ENCODE measurements at regions not wholly inside any gene's neighbourhood (a gene's known extent, or its start where the extent isn't known, plus 50 kb on each side); places are given as distances from the start of the nearest gene placed in this dataset.

DNA sequence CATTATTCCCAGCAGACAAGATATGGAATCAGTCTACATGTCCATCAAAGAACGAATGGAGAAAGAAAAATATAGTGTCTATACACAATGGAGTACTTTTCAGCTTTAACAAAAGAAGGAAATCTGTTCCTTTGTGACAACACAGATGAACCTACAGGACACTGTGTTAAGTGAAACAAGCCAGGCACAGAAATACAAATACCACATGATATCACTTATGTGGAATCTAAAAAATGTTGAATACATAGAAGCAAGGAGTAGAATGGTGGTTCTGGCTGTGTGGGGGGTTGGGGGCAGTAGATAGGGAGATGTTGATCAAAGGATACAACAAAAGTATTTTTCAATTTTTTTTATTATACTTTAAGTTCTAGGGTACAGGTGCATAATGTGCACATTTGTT is 347.7 kb upstream of the MAP2 start:
- TF ChIP-seq, protein P1, sequence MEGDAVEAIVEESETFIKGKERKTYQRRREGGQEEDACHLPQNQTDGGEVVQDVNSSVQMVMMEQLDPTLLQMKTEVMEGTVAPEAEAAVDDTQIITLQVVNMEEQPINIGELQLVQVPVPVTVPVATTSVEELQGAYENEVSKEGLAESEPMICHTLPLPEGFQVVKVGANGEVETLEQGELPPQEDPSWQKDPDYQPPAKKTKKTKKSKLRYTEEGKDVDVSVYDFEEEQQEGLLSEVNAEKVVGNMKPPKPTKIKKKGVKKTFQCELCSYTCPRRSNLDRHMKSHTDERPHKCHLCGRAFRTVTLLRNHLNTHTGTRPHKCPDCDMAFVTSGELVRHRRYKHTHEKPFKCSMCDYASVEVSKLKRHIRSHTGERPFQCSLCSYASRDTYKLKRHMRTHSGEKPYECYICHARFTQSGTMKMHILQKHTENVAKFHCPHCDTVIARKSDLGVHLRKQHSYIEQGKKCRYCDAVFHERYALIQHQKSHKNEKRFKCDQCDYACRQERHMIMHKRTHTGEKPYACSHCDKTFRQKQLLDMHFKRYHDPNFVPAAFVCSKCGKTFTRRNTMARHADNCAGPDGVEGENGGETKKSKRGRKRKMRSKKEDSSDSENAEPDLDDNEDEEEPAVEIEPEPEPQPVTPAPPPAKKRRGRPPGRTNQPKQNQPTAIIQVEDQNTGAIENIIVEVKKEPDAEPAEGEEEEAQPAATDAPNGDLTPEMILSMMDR (IDR thresholded peaks at IDR 0.05; ENCODE audit: insufficient read depth, missing control alignments): no peak
- no peak for FAIRE-seq
- DNase-seq (ENCODE audit: insufficient read length, low spot score): no peak

DNA sequence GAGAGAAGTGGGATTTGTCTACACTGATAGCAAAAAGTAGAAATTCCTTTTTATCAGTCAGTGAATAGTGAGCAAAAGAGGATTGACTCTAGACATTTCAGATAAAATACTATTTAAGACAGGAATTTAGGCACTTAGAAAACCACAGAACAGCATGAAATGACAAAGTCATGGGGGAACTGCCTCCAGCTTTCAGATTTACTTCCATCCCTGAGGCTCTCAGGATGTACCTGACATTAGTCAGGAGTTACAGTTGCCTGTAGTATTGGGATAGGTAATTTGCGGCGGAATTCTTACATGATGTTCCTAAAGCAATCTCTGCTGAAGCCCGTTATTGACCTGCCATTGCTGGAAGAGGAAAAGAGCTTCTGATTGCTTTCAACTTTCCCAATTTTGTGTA is 337.1 kb upstream of the MAP2 start:
- TF ChIP-seq, protein P1 (IDR thresholded peaks at IDR 0.05; ENCODE audit: insufficient read depth, missing control alignments): no peak
- FAIRE-seq (no peak), DNase-seq (ENCODE audit: insufficient read length, low spot score) (no peak)

DNA sequence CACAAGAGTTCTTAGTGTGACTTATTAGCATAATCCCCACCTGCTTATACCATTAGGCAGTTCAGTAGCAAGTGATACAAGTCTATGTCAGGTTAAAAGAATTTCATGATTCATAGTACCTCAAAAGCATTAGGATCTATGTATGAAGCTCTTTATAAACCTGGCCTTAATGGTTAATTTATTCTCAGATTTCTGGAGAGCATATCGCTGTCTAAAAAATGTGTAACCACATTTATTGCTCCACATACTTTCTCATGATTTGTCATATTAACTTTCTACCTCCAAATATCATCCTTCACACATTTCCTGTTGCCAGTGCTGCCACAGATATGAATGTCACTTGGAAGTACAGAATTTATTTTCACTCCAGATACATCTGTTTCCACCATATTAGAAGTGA is 332.8 kb upstream of the MAP2 start:
- FAIRE-seq (no peak), DNase-seq (ENCODE audit: insufficient read length, low spot score) (no peak)
- TF ChIP-seq, protein P1 (IDR thresholded peaks at IDR 0.05; ENCODE audit: insufficient read depth, missing control alignments): no peak

DNA sequence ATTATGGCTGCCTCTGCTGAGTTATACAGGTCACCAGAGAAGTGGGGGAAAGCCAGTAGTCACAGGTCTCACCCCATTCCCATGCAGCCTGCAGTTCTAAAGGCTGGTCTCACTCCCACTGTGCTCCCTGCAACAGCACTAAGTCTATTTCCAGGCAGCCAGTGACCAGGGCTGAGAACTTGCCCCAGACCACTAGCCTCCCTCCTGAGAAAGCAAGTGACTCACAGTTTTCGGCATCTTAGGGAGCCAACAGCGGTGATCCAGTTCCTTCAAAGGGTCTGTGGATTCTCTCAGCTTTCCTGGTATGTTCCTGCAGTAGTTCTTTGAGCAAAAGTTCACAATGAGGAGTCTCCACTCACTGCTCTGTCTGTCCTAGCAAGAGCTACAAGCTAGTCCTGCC is 329.6 kb upstream of the MAP2 start:
- FAIRE-seq (no peak), DNase-seq (ENCODE audit: insufficient read length, low spot score) (no peak)
- TF ChIP-seq, protein P1 (IDR thresholded peaks at IDR 0.05; ENCODE audit: insufficient read depth, missing control alignments): no peak

DNA sequence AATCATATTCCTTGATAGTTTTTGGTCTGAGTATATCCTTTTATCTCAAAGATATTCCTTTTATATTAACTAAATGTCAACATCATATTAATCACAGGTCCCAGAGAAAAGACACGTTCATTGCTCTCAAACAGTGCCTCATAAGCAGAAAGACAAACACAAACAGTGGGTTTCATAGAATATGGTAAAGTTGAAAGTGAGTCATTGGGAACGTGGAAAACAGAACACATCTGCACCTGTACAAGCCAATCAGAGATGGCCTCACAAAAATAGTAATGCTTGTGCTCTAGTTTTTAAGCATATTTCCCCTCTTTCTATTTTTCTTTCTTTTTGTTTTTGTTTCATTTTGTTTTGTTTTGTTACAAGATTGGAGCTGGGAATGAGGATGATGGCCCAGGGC is 328.4 kb upstream of the MAP2 start:
- no peak for FAIRE-seq
- DNase-seq (ENCODE audit: insufficient read length, low spot score): no peak
- TF ChIP-seq, protein P1 (IDR thresholded peaks at IDR 0.05; ENCODE audit: insufficient read depth, missing control alignments): no peak

DNA sequence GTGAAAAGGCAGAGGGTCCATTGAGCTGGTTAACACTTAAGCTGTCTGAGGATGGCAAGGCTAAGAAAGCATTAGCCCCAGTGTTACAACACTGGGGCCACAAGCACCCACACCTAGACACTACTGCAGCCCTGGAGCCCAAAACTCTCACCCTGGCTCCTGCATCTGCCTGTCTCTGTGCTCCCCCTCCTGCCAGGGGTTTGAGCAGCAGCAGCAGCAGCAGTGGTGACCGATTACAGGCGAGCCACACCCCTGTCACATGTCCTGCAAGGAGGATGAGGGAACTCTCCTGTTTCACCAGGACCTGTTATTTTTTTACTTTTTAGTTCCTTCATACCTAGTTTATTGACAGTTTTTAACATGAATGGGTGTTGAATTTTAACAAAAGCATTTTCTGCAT is 326.7 kb upstream of the MAP2 start:
- no peak for DNase-seq (ENCODE audit: insufficient read length, low spot score)
- TF ChIP-seq, protein P1 (IDR thresholded peaks at IDR 0.05; ENCODE audit: insufficient read depth, missing control alignments): no peak
- no peak for FAIRE-seq

DNA sequence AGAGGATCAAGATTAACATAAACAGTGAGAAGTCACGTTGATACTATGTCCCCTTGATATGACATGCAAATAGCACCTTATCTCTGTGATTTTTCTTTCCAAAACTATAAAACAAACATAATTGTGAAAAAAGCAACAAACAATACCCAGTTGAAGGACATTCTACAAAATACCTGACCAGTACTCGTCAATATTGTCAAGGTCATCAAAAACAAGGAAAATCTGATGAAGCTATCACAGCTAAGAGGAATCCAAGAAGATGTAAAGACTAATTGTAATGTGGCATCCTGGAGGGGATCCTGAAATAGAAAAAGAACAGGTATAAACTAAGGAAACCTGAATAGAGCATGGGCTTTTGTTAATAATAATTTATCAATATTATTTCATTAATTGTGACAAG is 321.5 kb upstream of the MAP2 start:
- TF ChIP-seq, protein P1 (IDR thresholded peaks at IDR 0.05; ENCODE audit: insufficient read depth, missing control alignments): no peak
- no peak for DNase-seq (ENCODE audit: insufficient read length, low spot score)
- FAIRE-seq: no peak

Data from D721Med (cell line).